H1 (cell line): ENCODE measurements at regions not wholly inside any gene's neighbourhood (a gene's known extent, or its start where the extent isn't known, plus 50 kb on each side); places are given as distances from the start of the nearest gene placed in this dataset.

Source experiments
- CTCF ChIA-PET: fragments of 300-600 bp; sonication (Branson Sonifier 250); formaldehyde crosslinking; loops from one replicate; lab custom pipeline; 2021; ENCODE audit not compliant: partially characterized antibody; lab: Charles Lee
- POLR2A ChIA-PET: fragments of 300-600 bp; sonication (Branson Sonifier 250); formaldehyde crosslinking; loops from one replicate; lab custom pipeline; 2021; ENCODE audit warnings: inconsistent platforms; ENCODE audit not compliant: partially characterized antibody; lab: Charles Lee
- DNase-seq, 2 experiments: peaks; one replicate each; pipeline versions ENCODE4 v3.0.0 to v3.0.0-alpha.2; 2010 to 2022; ENCODE audit warnings: low spot score in 2 of 2, low read depth in 1 of 2, mixed read lengths in 1 of 2
- FAIRE-seq: peaks from 2 replicates; lab custom pipeline; 2011; peaks lifted over from hg19 to GRCh38; lab: Jason Lieb, UNC
- H2AFZ ChIP-seq: 2 replicates; pipeline ENCODE4 v1.8.1; 2012; ENCODE audit warnings: low read length, inconsistent platforms
- H2AK5ac ChIP-seq: 2 replicates; pipeline ENCODE4 v1.6.1; 2013; ENCODE audit warnings: low read depth, low read length
- H2BK120ac ChIP-seq: replicated peaks from 2 replicates; pipeline ENCODE3; 2013; ENCODE audit warnings: low read depth, low read length, inconsistent platforms
- H2BK12ac ChIP-seq: 2 replicates; pipeline ENCODE4 v1.6.1; 2013; ENCODE audit warnings: low read depth, low read length
- H2BK15ac ChIP-seq: 2 replicates; pipeline ENCODE4 v1.6.1; 2013; ENCODE audit warnings: low read length
- H2BK20ac ChIP-seq: 2 replicates; pipeline ENCODE4 v1.6.1; 2013; ENCODE audit warnings: low read length
- H2BK5ac ChIP-seq: 2 replicates; pipeline ENCODE4 v1.6.1; 2013; ENCODE audit warnings: low read depth, low read length
- H3K14ac ChIP-seq: 2 replicates; pipeline ENCODE4 v1.6.1; 2013; ENCODE audit warnings: inconsistent platforms; ENCODE audit not compliant: insufficient read length
- H3K18ac ChIP-seq: 2 replicates; pipeline ENCODE4 v1.6.1; 2013; ENCODE audit warnings: low read length; ENCODE audit errors: extremely low read depth
- H3K23ac ChIP-seq: 2 replicates; pipeline ENCODE4 v1.6.1; 2013; ENCODE audit warnings: inconsistent platforms; ENCODE audit not compliant: insufficient read length
- H3K23me2 ChIP-seq: 2 replicates; pipeline ENCODE4 v1.6.1; 2013; ENCODE audit warnings: low read depth, low read length
- H3K27ac ChIP-seq: 2 replicates; pipeline ENCODE4 v1.6.1; 2011; ENCODE audit warnings: low read depth, low read length, inconsistent platforms
- H3K27me3 ChIP-seq, 4 experiments: replicated peaks in 1 of 4; 1 replicate in 1 of 4; 2 replicates in 3 of 4; pipeline versions ENCODE4 v1.6.1 to v1.8.1; 2011 to 2013; ENCODE audit warnings: low read length in 3 of 4, mild to moderate bottlenecking in 3 of 4, inconsistent platforms in 2 of 4, mixed read lengths in 2 of 4, moderate library complexity in 1 of 4; ENCODE audit not compliant: control insufficient read depth in 3 of 4, insufficient read depth in 3 of 4; ENCODE audit errors: extremely low read depth in 1 of 4
- H3K36me3 ChIP-seq, 4 experiments: 2 replicates each; pipeline versions ENCODE4 v1.6.1 to v1.8.1; 2011 to 2013; ENCODE audit warnings: mild to moderate bottlenecking in 4 of 4, low read length in 3 of 4, moderate library complexity in 2 of 4, control low read depth in 1 of 4, inconsistent platforms in 1 of 4; ENCODE audit not compliant: insufficient read depth in 4 of 4, control insufficient read depth in 2 of 4
- H3K4ac ChIP-seq: replicated peaks from 2 replicates; pipeline ENCODE3; 2013; ENCODE audit warnings: low read length, low read depth, mixed read lengths, inconsistent platforms; ENCODE audit not compliant: insufficient read length
- H3K4me1 ChIP-seq, 4 experiments: replicated peaks in 1 of 4; 1 replicate in 1 of 4; 2 replicates in 3 of 4; pipeline versions ENCODE4 v1.6.1 to v1.8.1; 2011 to 2013; ENCODE audit warnings: low read length in 3 of 4, inconsistent platforms in 2 of 4, mixed read lengths in 1 of 4; ENCODE audit not compliant: insufficient read depth in 4 of 4, control insufficient read depth in 3 of 4
- H3K4me2 ChIP-seq, 2 experiments: 2 replicates each; pipeline versions ENCODE4 v1.6.1 to v1.8.1; 2011 to 2013; ENCODE audit warnings: low read depth in 2 of 2, low read length in 2 of 2, control low read depth in 1 of 2, inconsistent platforms in 1 of 2, mild to moderate bottlenecking in 1 of 2; ENCODE audit not compliant: insufficient read depth in 1 of 2
- H3K4me3 ChIP-seq, 4 experiments: fragments of 200-600, 300-600 bp in 1 of 4; sonication (generic), shearing (Covaris generic), sonication (Bioruptor Twin) in 1 of 4; 2 replicates each; pipeline versions ENCODE4 v1.5.1 to v1.8.1; 2011 to 2016; ENCODE audit warnings: low read length in 4 of 4, low read depth in 3 of 4, control low read depth in 2 of 4, inconsistent platforms in 2 of 4, mild to moderate bottlenecking in 2 of 4, mixed read lengths in 1 of 4, moderate library complexity in 1 of 4; ENCODE audit not compliant: insufficient read depth in 2 of 4; ENCODE audit errors: extremely low read depth in 1 of 4
- H3K56ac ChIP-seq: replicated peaks from 2 replicates; pipeline ENCODE3; 2013; ENCODE audit warnings: low read depth, mild to moderate bottlenecking, mixed read lengths, low read length, inconsistent platforms; ENCODE audit not compliant: insufficient read length
- H3K79me1 ChIP-seq: 2 replicates; pipeline ENCODE4 v1.6.1; 2013; ENCODE audit warnings: low read depth, low read length, control low read depth
- H3K79me2 ChIP-seq, 2 experiments: 2 replicates each; pipeline versions ENCODE4 v1.6.1 to v1.8.1; 2012 to 2013; ENCODE audit warnings: low read length in 2 of 2, mild to moderate bottlenecking in 2 of 2, inconsistent platforms in 1 of 2; ENCODE audit not compliant: insufficient read depth in 2 of 2, control insufficient read depth in 1 of 2
- H3K9ac ChIP-seq, 4 experiments: replicated peaks in 1 of 4; 1 replicate in 1 of 4; 2 replicates in 3 of 4; pipeline versions ENCODE4 v1.6.1 to v1.8.1; 2011 to 2013; ENCODE audit warnings: low read depth in 3 of 4, low read length in 3 of 4, control low read depth in 2 of 4, mild to moderate bottlenecking in 2 of 4, moderate library complexity in 2 of 4, inconsistent platforms in 1 of 4; ENCODE audit errors: extremely low read depth in 1 of 4
- H3K9me3 ChIP-seq, 2 experiments: 2 replicates each; pipeline versions ENCODE4 v1.6.1 to v1.8.1; 2012 to 2013; ENCODE audit warnings: mild to moderate bottlenecking in 2 of 2, moderate library complexity in 2 of 2, control low read depth in 1 of 2, inconsistent platforms in 1 of 2, low read depth in 1 of 2, low read length in 1 of 2, mixed read lengths in 1 of 2; ENCODE audit not compliant: insufficient read depth in 2 of 2
- H4K20me1 ChIP-seq, 2 experiments: replicated peaks in 1 of 2; 2 replicates each; pipeline versions ENCODE3 to v1.8.1; 2011 to 2013; ENCODE audit warnings: inconsistent platforms in 2 of 2, low read length in 2 of 2, mild to moderate bottlenecking in 1 of 2; ENCODE audit not compliant: insufficient read depth in 2 of 2, control insufficient read depth in 1 of 2
- H4K5ac ChIP-seq: 2 replicates; pipeline ENCODE4 v1.6.1; 2013; ENCODE audit warnings: low read length, low read depth, mixed read lengths, inconsistent platforms; ENCODE audit not compliant: insufficient read length
- H4K8ac ChIP-seq: 2 replicates; pipeline ENCODE4 v1.8.0; 2013; ENCODE audit warnings: mild to moderate bottlenecking, moderate library complexity, low read length, inconsistent platforms; ENCODE audit not compliant: insufficient read depth; ENCODE audit errors: extremely low read depth
- H4K91ac ChIP-seq: replicated peaks from 2 replicates; pipeline ENCODE3; 2013; ENCODE audit warnings: low read length, mixed read lengths, inconsistent platforms; ENCODE audit not compliant: insufficient read length
- EZH2 ChIP-seq: fragments of 200-600 bp; sonication (generic); IDR thresholded peaks from 2 replicates; pipeline ENCODE4 v1.7.1; 2012; ENCODE audit warnings: low read depth, mild to moderate bottlenecking, moderate library complexity, low read length, inconsistent platforms; ENCODE audit not compliant: severe bottlenecking
- KDM4A ChIP-seq: IDR thresholded peaks from one replicate; pipeline ENCODE4 v1.7.1; 2012; ENCODE audit warnings: low read depth, mild to moderate bottlenecking, moderate library complexity, low read length, inconsistent platforms; ENCODE audit not compliant: severe bottlenecking
- RBBP5 ChIP-seq: IDR thresholded peaks from 2 replicates; pipeline ENCODE4 v1.7.1; 2012; ENCODE audit warnings: low read depth, mild to moderate bottlenecking, inconsistent platforms, low read length, moderate library complexity, borderline replicate concordance
- SUZ12 ChIP-seq: fragments of 200-600 bp; sonication (generic); IDR thresholded peaks from 2 replicates; pipeline ENCODE4 v1.6.1; 2012; ENCODE audit warnings: mild to moderate bottlenecking, inconsistent platforms, low read length, moderate library complexity, mixed read lengths
- WGBS, 2 experiments: shearing (Covaris generic) in 1 of 2; methylation state at CpG; one replicate each; pipeline versions ENCODE4 v1.1.6 to v1.1.7; 2013 to 2015; ENCODE audit warnings: low lambda C conversion rate in 2 of 2, mixed read lengths in 2 of 2, inconsistent platforms in 1 of 2, low coverage in 1 of 2, missing lambda C conversion rate in 1 of 2; ENCODE audit not compliant: insufficient replicate concordance in 2 of 2, insufficient coverage in 1 of 2, insufficient read length in 1 of 2; ENCODE audit errors: extremely low coverage in 1 of 2, missing lambda C conversion rate in 1 of 2; 5-methylcytosine and 5-hydroxymethylcytosine counted together

DNA sequence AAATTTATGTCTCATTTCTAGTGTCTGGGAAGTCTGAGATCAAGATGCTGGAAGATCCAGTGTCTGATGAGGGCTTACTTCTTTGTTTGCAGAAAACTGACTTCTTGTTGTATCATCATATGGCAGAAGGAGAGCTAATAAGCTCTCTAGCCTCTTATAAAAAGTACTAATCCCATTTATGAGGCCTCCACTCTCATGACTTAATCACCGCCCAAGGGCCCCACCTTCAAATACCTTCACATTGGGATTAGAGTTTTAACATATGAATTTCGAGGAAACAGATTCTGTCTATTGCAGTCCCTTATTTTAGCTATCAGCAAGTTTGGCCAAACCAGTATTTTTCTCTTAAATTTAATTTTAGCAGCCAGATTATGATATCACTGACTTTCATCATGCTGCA, 150.2 kb upstream of the TMPRSS15 start:
- H2BK12ac ChIP-seq: no peak overlapping the region
- no peak overlapping the region for H3K27ac ChIP-seq
- H3K9ac ChIP-seq: no peak overlapping the region
- no peak overlapping the region for H3K18ac ChIP-seq
- FAIRE-seq: no peak
- no peak overlapping the region for H3K4me3 ChIP-seq
- H3K23me2 ChIP-seq: no peaks in the 10 kb centered on the region
- H4K20me1 ChIP-seq: no peaks in the 10 kb centered on the region
- no peak overlapping the region for H2AFZ ChIP-seq
- no peak overlapping the region for H2BK120ac ChIP-seq
- H3K4me2 ChIP-seq: no peak overlapping the region
- H3K79me1 ChIP-seq: no peaks in the 10 kb centered on the region
- H3K36me3 ChIP-seq: no peaks in the 10 kb centered on the region
- no peak overlapping the region for H3K4ac ChIP-seq
- H2AK5ac ChIP-seq: no peak overlapping the region
- no peaks in the 10 kb centered on the region for H3K9me3 ChIP-seq
- ChIA-PET POLR2A (no interaction called here), CTCF (no interaction called here)
- no peak overlapping the region for H4K5ac ChIP-seq
- H3K56ac ChIP-seq: no peak overlapping the region
- no peak overlapping the region for H4K8ac ChIP-seq
- H4K91ac ChIP-seq: no peak overlapping the region
- WGBS, 2 experiments: 91% methylated on average over 2 of the region's 2 CpGs; no CpG with 5 or more reads in 1 of the 2 experiments
- H2BK5ac ChIP-seq: no peak overlapping the region
- H3K14ac ChIP-seq: no peak overlapping the region
- H2BK20ac ChIP-seq: no peak overlapping the region
- no peaks in the 10 kb centered on the region for H3K79me2 ChIP-seq
- H3K4me1 ChIP-seq: no peaks in the 10 kb centered on the region
- no peaks in the 10 kb centered on the region for H3K27me3 ChIP-seq
- no peak for DNase-seq
- no peak overlapping the region for H2BK15ac ChIP-seq
- TF ChIP-seq KDM4A (no peak), RBBP5 (no peak), EZH2 (no peak), SUZ12 (no peak)
- TF ChIP-seq, all 59 proteins: peak for 0
- no peak overlapping the region for H3K23ac ChIP-seq
